ENCODE measurements at regions not wholly inside any gene's neighbourhood (a gene's known extent, or its start where the extent isn't known, plus 50 kb on each side); places are given as distances from the start of the nearest gene placed in this dataset.
A peak's percentile ranks its signal among the peaks of the same experiment; 100 is the strongest.
"Not testable (repeated sequence)": the region's sequence is repeated elsewhere in the genome, so short reads cannot be mapped to it uniquely, and the experiment has no call there.

GRCh38 chr3:73120710-73121109 lies 59.3 kb downstream of the EBLN2 start:
- no peak for DNase-seq

GRCh38 chr3:73121669-73122331 lies 60.3 kb downstream of the EBLN2 start:
- no peak for DNase-seq

- DNase-seq, result no peak
Observed at GRCh38 chr3:73134034-73134433, 72.6 kb downstream of the EBLN2 start.

GRCh38 chr3:73136941-73137340 lies 75.5 kb downstream of the EBLN2 start:
- no peak for DNase-seq

GRCh38 chr3:73137736-73138403 lies 76.4 kb downstream of the EBLN2 start:
- no peak for DNase-seq

GRCh38 chr3:73140772-73141442 lies 79.4 kb downstream of the EBLN2 start:
- no peak for DNase-seq

- DNase-seq, result no peak
Observed at GRCh38 chr3:73141525-73141924, 80.1 kb downstream of the EBLN2 start.

GRCh38 chr3:73143401-73143800 lies 81.9 kb downstream of the EBLN2 start:
- no peak for DNase-seq

GRCh38 chr3:73143821-73144237 lies 82.4 kb downstream of the EBLN2 start:
- DNase-seq, result peak; percentile 63

GRCh38 chr3:73144276-73144675 lies 82.8 kb downstream of the EBLN2 start:
- DNase-seq, result no peak

GRCh38 chr3:73144828-73145227 lies 83.4 kb downstream of the EBLN2 start:
- DNase-seq, result no peak

GRCh38 chr3:73147479-73147878 lies 86.0 kb downstream of the EBLN2 start:
- not testable (repeated sequence) for DNase-seq

- DNase-seq, result peak; percentile 4
Observed at GRCh38 chr3:73148206-73148605, 86.7 kb downstream of the EBLN2 start.

- no peak for DNase-seq
Observed at GRCh38 chr3:73148682-73149081, 87.2 kb downstream of the EBLN2 start.

- DNase-seq, result no peak
Observed at GRCh38 chr3:73150369-73151130, 89.1 kb downstream of the EBLN2 start.

GRCh38 chr3:73152571-73152970 lies 91.1 kb downstream of the EBLN2 start:
- not testable (repeated sequence) for DNase-seq

GRCh38 chr3:73153057-73153456 lies 91.6 kb downstream of the EBLN2 start:
- not testable (repeated sequence) for DNase-seq

- not testable (repeated sequence) for DNase-seq
Observed at GRCh38 chr3:73154261-73154660, 92.8 kb downstream of the EBLN2 start.

GRCh38 chr3:73155441-73155840 lies 94.0 kb downstream of the EBLN2 start:
- DNase-seq, result not testable (repeated sequence)

GRCh38 chr3:73164622-73165021 lies 103.2 kb downstream of the EBLN2 start:
- no peak for DNase-seq

GRCh38 chr3:73175698-73176097 lies 114.2 kb downstream of the EBLN2 start:
- no peak for DNase-seq

GRCh38 chr3:73176941-73177340 lies 115.5 kb downstream of the EBLN2 start:
- no peak for DNase-seq

- no peak for DNase-seq
Observed at GRCh38 chr3:73177827-73178226, 116.4 kb downstream of the EBLN2 start.
